ENCODE measurements at regions not wholly inside any gene's neighbourhood (a gene's known extent, or its start where the extent isn't known, plus 50 kb on each side); places are given as distances from the start of the nearest gene placed in this dataset.

GRCh38 chr20:12219798-12220197 lies 302.1 kb downstream of the BTBD3 start:
- no peak for TF ChIP-seq TSHZ2 (CRISPR knock-in tag; IDR thresholded peaks at IDR 0.05)
- no peak for TF ChIP-seq CSRNP3 (CRISPR knock-in tag; IDR thresholded peaks at IDR 0.05)
- TF ChIP-seq CREB5 (CRISPR knock-in tag; IDR thresholded peaks at IDR 0.05; ENCODE audit: low read depth) = no peak
